ENCODE measurements at regions not wholly inside any gene's neighbourhood (a gene's known extent, or its start where the extent isn't known, plus 50 kb on each side); places are given as distances from the start of the nearest gene placed in this dataset.

GRCh38 chr14:87852107-87852506, 140.9 kb downstream of the GALC start (continued):
- TF ChIP-seq NANOG (IDR thresholded peaks at IDR 0.05; ENCODE audit: borderline replicate concordance): no peak
- TF ChIP-seq EZH2phosphoT487 (IDR thresholded peaks at IDR 0.05; ENCODE audit: unreplicated experiment): no peak
- TF ChIP-seq EZH2 (IDR thresholded peaks at IDR 0.05; ENCODE audit: low read depth, unreplicated experiment): no peak
- TF ChIP-seq CTCF (conservative IDR thresholded peaks at IDR 0.05; ENCODE audit: low read depth in 2 of 2): no peak
- no peak for TF ChIP-seq CREB1 (CRISPR knock-in tag; IDR thresholded peaks at IDR 0.05; ENCODE audit: low read depth)

GRCh38 chr14:87851190-87851589, 141.8 kb downstream of the GALC start:
- Mint-ChIP-seq H3K27me3 (ENCODE audit: insufficient read depth, low read depth, poor library complexity) (no peaks in the 10 kb centered on the region), H3K9me3 (no peaks in the 10 kb centered on the region)
- no peak for ATAC-seq
- TF ChIP-seq ETS1 (IDR thresholded peaks at IDR 0.05) (no peak), CREB1 (CRISPR knock-in tag; IDR thresholded peaks at IDR 0.05; ENCODE audit: low read depth) (no peak), EZH2 (IDR thresholded peaks at IDR 0.05; ENCODE audit: low read depth, unreplicated experiment) (no peak), REST (IDR thresholded peaks at IDR 0.05; ENCODE audit: unreplicated experiment) (no peak), ZNF462 (CRISPR knock-in tag; IDR thresholded peaks at IDR 0.05) (no peak), ZNF331 (CRISPR knock-in tag; IDR thresholded peaks at IDR 0.05; ENCODE audit: low read depth) (no peak), CTCF (conservative IDR thresholded peaks at IDR 0.05; ENCODE audit: low read depth in 2 of 2) (no peak), NANOG (IDR thresholded peaks at IDR 0.05; ENCODE audit: borderline replicate concordance) (no peak)

More at GRCh38 chr14:87851190-87851589, 141.8 kb downstream of the GALC start:
- H3K36me3 ChIP-seq (ENCODE audit: insufficient read depth): no peaks in the 10 kb centered on the region
- no peaks in the 10 kb centered on the region for H4K20me1 ChIP-seq (replicated peaks; ENCODE audit: insufficient read depth)
- no peaks in the 10 kb centered on the region for H3F3A ChIP-seq (replicated peaks; ENCODE audit: low read depth)
- no peaks in the 10 kb centered on the region for H3K36me3 Mint-ChIP-seq (ENCODE audit: low read depth)
- no peaks in the 10 kb centered on the region for H3K79me2 ChIP-seq (replicated peaks; ENCODE audit: insufficient read depth)
- no peaks in the 10 kb centered on the region for H3K4me1 Mint-ChIP-seq
- no peak overlapping the region for H2AFZ ChIP-seq
- no peak overlapping the region for H3K27ac Mint-ChIP-seq
- H3K4me2 ChIP-seq: no peak overlapping the region
- no peak overlapping the region for H3K27ac ChIP-seq (ENCODE audit: low read depth)
- DNase-seq (ENCODE audit: low spot score): no peak
- no peaks in the 10 kb centered on the region for H3K4me1 ChIP-seq (ENCODE audit: insufficient read depth)
- H3K27me3 ChIP-seq (ENCODE audit: insufficient read depth): no peaks in the 10 kb centered on the region
- peaks cover 4% of the 10 kb centered on the region; the same call in 1 of the 2 replicates for H3K9me2 ChIP-seq (ENCODE audit: insufficient read depth)
- H3K4me3 ChIP-seq: no peak overlapping the region
- no peak overlapping the region for H3K4me3 Mint-ChIP-seq

Data from GM23338 (cell line).